ENCODE measurements at regions not wholly inside any gene's neighbourhood (a gene's known extent, or its start where the extent isn't known, plus 50 kb on each side); places are given as distances from the start of the nearest gene placed in this dataset.

- TF ChIP-seq CTCF (IDR thresholded peaks at IDR 0.05 in 2 of 3, conservative IDR thresholded peaks at IDR 0.05 in 1 of 3; ENCODE audit: control insufficient read depth in 2 of 3, extremely low read depth in 1 of 3, insufficient read depth in 1 of 3, low read depth in 3 of 3, low read length in 3 of 3), result no peak
- TF ChIP-seq PBX3 (IDR thresholded peaks at IDR 0.05; ENCODE audit: insufficient replicate concordance, low read depth, low read length), result no peak
- no peak for TF ChIP-seq REST (IDR thresholded peaks at IDR 0.05; ENCODE audit: low read depth, low read length)
- no peak for TF ChIP-seq JUND (IDR thresholded peaks at IDR 0.05; ENCODE audit: low read depth, low read length)
- TF ChIP-seq PML (IDR thresholded peaks at IDR 0.05; ENCODE audit: low read length), result no peak
- no peak for TF ChIP-seq NKRF (conservative IDR thresholded peaks at IDR 0.05)
- TF ChIP-seq POLR2A (IDR thresholded peaks at IDR 0.05; ENCODE audit: low read depth, low read length), result no peak
- no peak for TF ChIP-seq EP300 (IDR thresholded peaks at IDR 0.05; ENCODE audit: borderline replicate concordance in 1 of 2, control insufficient read depth in 1 of 2, low read depth in 2 of 2, low read length in 2 of 2)
These were observed 126.5 kb upstream of the HDAC9 start for GRCh38 chr7:18369011-18369410.
